GM18505 (cell line): ENCODE measurements at regions not wholly inside any gene's neighbourhood (a gene's known extent, or its start where the extent isn't known, plus 50 kb on each side); places are given as distances from the start of the nearest gene placed in this dataset.

Experiments
- ATAC-seq: cut with Tn5 transposase; IDR thresholded peaks from one replicate; pipeline ENCODE4 v1.9.1; 2021; ENCODE audit not compliant: unreplicated experiment
- POLR2A ChIP-seq: IDR thresholded peaks from 4 replicates; pipeline ENCODE4 v1.6.1; 2011; ENCODE audit warnings: borderline replicate concordance; ENCODE audit not compliant: insufficient read depth, insufficient read length; ENCODE audit errors: extremely low read depth

DNA sequence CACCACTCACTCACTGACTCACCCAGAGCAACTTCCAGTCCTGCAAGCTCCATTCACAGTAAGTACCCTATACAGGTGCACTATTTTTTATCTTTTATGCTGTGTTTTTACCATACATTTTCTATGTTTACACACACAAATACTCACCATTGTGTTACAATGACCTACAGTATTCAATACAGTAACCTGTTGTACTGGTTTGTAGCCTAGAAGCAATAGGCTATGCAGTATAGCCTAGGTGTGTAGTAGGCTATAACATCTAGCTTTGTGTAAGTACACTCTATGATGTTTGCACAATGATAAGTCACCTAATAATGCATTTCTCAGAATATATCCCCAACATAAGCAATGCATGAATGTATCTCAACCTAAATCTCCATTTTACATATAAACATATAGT, 541.1 kb downstream of the NR2F1-AS1 start:
- ATAC-seq = no peak
- TF ChIP-seq POLR2A = no peak

DNA sequence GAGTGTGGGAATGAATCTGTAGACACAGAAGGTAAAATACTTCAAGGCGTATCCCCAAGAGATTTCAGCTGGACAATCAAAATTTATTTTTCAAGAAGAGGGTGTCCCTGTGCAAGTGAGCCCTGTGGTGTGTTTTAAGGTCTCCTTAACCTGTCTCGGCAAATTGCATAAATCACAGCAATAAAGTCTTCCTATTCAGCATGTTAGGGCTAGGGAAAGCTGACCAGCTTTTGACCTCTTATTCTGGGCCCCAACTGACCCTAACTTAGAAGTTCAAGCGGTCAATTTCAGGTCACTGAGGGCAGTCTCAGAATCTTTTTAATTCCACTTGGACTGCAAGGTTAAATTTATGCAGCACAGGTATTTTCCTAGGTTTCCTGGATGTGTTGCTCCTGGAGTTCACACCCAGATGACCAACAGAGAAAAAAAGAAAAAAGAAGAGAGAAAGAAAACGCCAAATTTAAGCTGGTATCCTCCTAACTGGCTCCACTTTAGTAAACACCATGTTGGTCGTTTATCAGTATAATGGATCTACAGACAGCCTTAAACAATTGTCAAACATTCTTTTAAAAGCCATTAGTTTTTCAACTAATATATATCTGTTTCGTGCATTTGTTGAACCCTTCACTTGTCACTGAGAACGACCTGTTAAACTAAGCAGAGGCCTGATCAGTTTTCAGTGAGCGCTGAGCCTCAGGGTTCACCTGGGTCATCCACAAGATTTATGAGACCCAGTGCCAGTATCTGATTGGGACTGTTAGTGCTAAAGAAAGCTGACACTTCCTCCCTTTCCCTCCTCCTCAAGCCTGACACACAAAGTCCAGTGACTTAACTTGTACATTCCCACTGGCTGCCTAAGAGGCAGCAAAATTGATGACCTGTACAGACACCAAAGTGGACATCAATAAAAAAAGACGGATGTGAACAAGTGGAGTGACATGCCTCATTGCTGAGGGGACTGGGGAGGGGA, 546.1 kb downstream of the NR2F1-AS1 start:
- ATAC-seq = no peak
- no peak for TF ChIP-seq POLR2A

- ATAC-seq = no peak
- TF ChIP-seq POLR2A = no peak
Observed at GRCh38 chr5:93022796-93023447, 558.1 kb downstream of the NR2F1-AS1 start.

- no peak for TF ChIP-seq POLR2A
- no peak for ATAC-seq
Observed at GRCh38 chr5:93022211-93022610, 558.8 kb downstream of the NR2F1-AS1 start.

DNA sequence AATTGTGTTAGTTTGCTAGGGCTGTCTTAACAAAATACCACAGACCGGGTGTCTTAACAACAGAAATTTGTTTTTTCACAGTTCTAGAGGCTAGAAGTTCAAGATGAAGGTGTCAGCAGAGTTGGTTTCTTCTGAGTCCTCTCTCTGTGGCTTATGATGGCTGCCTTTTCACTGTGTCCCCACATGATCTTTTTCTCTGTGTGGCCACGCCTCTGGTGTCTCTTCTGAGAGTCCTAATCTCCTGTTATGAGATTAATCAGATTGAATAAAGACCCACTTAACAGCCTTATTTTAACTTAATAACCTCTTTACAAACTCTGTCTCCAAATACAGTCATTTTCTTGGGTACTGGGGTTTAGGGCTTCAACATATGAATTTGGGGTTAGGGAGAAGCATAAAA, 561.1 kb downstream of the NR2F1-AS1 start:
- no peak for TF ChIP-seq POLR2A

GRCh38 chr5:93018461-93018860, 562.6 kb downstream of the NR2F1-AS1 start:
- ATAC-seq = no peak
- TF ChIP-seq POLR2A = no peak

More for the DNA sequence above, 561.1 kb downstream of the NR2F1-AS1 start:
- ATAC-seq = no peak

DNA sequence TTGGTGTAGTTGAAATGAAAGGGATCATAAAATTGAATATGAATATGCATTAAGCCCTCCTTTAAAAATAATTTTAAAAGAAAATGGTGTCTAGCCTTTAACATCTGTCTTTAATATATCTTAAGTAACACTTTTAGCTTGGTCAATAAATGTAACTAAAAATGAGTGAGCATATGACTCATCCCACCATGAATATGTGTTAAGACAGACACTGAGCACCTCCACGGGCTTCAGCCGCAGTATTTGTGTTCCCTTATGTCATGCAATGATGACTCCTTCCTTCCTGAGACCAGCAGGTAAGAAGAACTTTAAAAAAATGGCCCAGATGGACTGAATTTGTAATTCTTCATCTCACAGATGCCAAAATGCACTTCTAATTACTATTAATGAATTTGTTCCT, 563.2 kb downstream of the NR2F1-AS1 start:
- ATAC-seq = no peak
- TF ChIP-seq POLR2A = no peak

- no peak for ATAC-seq
- no peak for TF ChIP-seq POLR2A
Observed at GRCh38 chr5:93017376-93017775, 563.6 kb downstream of the NR2F1-AS1 start.

DNA sequence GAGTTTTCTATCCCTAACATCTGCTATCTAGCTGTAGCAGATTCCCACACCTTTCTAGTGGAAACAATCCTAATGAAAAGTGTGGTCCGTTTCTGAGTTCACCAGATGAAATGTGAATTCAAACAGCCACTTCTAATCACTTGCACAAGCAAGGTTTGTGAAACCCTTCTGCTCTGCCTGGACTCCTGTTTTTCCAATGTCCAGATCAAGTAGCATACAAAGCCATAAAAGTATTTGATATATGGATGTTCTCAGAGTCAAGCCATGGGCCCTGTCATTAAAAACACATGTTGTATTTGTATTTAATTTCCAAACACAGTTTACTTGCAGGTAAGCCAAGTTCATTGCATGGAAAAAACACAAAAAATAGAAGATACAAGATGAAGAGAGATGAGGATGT, 570.4 kb downstream of the NR2F1-AS1 start:
- ATAC-seq = no peak
- TF ChIP-seq POLR2A = no peak

DNA sequence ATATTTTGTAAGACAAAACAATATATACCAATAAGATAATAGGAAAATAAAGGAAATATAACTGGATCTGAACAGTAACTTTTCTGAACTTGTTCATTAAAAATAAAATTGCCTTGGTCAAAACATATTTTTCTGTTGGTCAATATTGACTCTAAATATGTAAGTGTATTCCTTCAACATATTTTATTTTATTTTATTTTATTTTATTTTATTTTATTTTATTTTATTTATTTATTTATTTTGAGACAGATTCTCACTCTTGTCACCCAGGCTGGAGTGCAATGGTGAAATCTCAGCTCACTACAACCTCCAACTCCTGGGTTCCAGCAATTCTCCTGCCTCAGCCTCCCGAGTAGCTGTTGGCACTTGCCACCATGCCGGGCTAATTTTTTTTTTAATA, 571.0 kb downstream of the NR2F1-AS1 start:
- ATAC-seq = no peak
- TF ChIP-seq POLR2A = no peak

DNA sequence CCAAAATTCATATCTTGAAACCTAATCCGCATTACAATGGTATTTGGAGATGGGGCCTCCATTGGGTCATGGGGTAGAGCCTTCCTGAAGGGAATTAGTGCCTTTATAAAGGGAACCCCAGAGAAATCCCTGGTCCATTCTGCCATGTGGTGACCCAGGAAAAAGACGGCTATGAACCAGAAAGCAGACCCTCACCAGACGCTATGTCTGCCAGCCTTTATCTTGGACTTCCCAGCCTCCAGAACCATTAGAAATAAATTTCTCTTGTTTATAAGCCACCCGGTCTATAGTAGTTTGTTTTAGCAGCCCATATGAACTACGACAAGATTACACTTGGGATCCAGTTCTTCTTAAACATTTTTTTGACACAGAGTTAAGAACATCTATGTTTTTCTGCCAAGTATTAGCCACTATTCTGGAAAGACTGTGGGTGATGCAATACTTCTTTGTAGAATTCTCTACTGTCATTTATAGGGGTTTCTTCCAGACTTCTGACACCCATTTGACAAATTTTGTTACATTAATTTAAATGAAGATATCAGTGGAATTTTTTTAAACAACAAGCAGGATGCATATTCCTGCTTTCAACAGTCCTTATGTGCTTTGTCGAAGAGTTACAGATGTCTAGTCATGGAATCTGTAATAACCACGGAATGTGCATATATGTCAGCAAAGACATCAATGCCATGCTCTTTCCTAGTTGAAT, 572.4 kb downstream of the NR2F1-AS1 start:
- no peak for TF ChIP-seq POLR2A
- no peak for ATAC-seq

- no peak for ATAC-seq
- TF ChIP-seq POLR2A = no peak
Observed at GRCh38 chr5:93006915-93007314, 574.1 kb downstream of the NR2F1-AS1 start.

DNA sequence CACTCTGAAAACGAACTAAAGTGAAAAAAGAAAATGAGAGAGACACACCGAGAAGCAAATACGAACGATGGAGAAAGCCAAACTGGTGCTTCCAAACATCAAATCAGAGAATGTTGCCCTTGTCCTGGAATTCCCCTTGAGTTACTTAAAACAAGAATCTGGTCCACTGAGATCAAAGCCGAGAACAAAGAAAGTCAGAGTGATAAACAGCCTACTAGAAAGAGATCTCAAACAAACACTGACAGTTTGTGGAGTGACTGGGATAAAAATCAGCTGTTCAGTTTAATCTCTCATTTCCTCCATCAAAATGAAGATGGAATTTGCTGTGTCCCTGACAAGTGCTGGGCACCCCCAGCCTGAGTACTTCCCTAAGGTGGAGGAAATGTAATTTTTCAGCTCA, 582.6 kb downstream of the NR2F1-AS1 start:
- no peak for TF ChIP-seq POLR2A
- no peak for ATAC-seq

DNA sequence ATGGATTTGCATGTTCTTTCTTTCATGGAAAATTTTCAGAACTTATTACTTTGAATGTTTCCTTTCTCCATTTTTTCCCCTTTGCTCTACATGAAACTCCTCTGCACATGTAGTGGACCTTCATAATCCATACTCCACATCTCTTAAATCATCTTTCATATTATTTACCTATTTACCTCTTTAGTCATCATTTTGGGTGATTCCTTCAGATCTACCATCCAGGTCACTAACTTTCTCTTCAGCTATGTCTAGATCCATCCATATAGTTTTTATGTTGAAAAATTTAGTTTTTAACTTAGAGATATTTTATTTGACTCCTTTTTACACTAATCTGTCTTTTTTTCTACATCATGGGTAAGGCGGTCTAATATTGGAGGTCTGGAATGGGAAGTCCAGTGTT, 586.6 kb downstream of the NR2F1-AS1 start:
- no peak for TF ChIP-seq POLR2A

GRCh38 chr5:92992073-92992472, 588.9 kb downstream of the NR2F1-AS1 start:
- ATAC-seq = no peak
- TF ChIP-seq POLR2A = no peak

More for the DNA sequence above, 586.6 kb downstream of the NR2F1-AS1 start:
- ATAC-seq = no peak
